ENCODE measurements at regions not wholly inside any gene's neighbourhood (a gene's known extent, or its start where the extent isn't known, plus 50 kb on each side); places are given as distances from the start of the nearest gene placed in this dataset.

- no peak for TF ChIP-seq GATA2 (IDR thresholded peaks at IDR 0.05; ENCODE audit: low read depth, low read length)
- no peak for TF ChIP-seq GATA3 (IDR thresholded peaks at IDR 0.05; ENCODE audit: low read depth, low read length)
Observed at GRCh38 chr6:51024126-51024525, 205.5 kb downstream of the TFAP2B start.

Measured in SH-SY5Y (cell line).